Fibroblast of villous mesenchyme (primary cell): ENCODE measurements at regions not wholly inside any gene's neighbourhood (a gene's known extent, or its start where the extent isn't known, plus 50 kb on each side); places are given as distances from the start of the nearest gene placed in this dataset.

ENCODE experiments used
- DNase-seq: peaks from one replicate; pipeline ENCODE4 v3.0.0-alpha.2; 2010; ENCODE audit warnings: low read depth
- H3K4me3 ChIP-seq: 2 replicates; pipeline ENCODE4 v1.5.1; 2011; ENCODE audit warnings: low read depth, mild to moderate bottlenecking, low read length
- CTCF ChIP-seq: IDR thresholded peaks from 2 replicates; pipeline ENCODE4 v1.5.1; 2012; ENCODE audit warnings: low read depth, mild to moderate bottlenecking, low read length; ENCODE audit not compliant: insufficient read depth

GRCh38 chr22:34333285-34333684 lies 413.0 kb upstream of the LARGE1 start:
- DNase-seq = no peak
- no peak for TF ChIP-seq CTCF
- no peak overlapping the region for H3K4me3 ChIP-seq

- no peak for TF ChIP-seq CTCF
- H3K4me3 ChIP-seq = no peak overlapping the region
- DNase-seq = no peak
Measured at GRCh38 chr22:34334893-34335292, 414.6 kb upstream of the LARGE1 start.

- DNase-seq = no peak
- no peak overlapping the region for H3K4me3 ChIP-seq
- TF ChIP-seq CTCF = no peak
Measured at GRCh38 chr22:34344702-34345101, 424.4 kb upstream of the LARGE1 start.

GRCh38 chr22:34354071-34354817 lies 434.0 kb upstream of the LARGE1 start:
- TF ChIP-seq CTCF = no peak
- DNase-seq = no peak
- no peak overlapping the region for H3K4me3 ChIP-seq

- DNase-seq = no peak
- H3K4me3 ChIP-seq = no peak overlapping the region
- no peak for TF ChIP-seq CTCF
Measured at GRCh38 chr22:34356481-34356880, 436.2 kb upstream of the LARGE1 start.

- H3K4me3 ChIP-seq = no peak overlapping the region
- TF ChIP-seq CTCF = no peak
- no peak for DNase-seq
Measured at GRCh38 chr22:34370711-34371110, 450.4 kb upstream of the LARGE1 start.

- TF ChIP-seq CTCF = no peak
- no peak for DNase-seq
- no peak overlapping the region for H3K4me3 ChIP-seq
Measured at GRCh38 chr22:34379825-34380224, 459.5 kb upstream of the LARGE1 start.
